Aorta (tissue), 5 donors: ENCODE measurements at regions not wholly inside any gene's neighbourhood (a gene's known extent, or its start where the extent isn't known, plus 50 kb on each side); places are given as distances from the start of the nearest gene placed in this dataset.

Experiments
- ATAC-seq: fragments of 200-7000 bp; cut with Tn5 transposase; one replicate; pipeline ENCODE4 v1.9.1; 2022; ENCODE audit warnings: moderate library complexity; ENCODE audit not compliant: low FRiP score
- DNase-seq, 2 donors: peaks; one replicate each; pipeline ENCODE4 v3.0.0-alpha.2; 2020
- H3K27ac ChIP-seq, 2 donors: one replicate each; pipeline ENCODE4 v1.5.1; 2013; ENCODE audit warnings: low read length in 2 of 2, mild to moderate bottlenecking in 2 of 2, moderate library complexity in 2 of 2, control low read depth in 1 of 2, inconsistent platforms in 1 of 2, low read depth in 1 of 2
- H3K27me3 ChIP-seq, 2 donors: one replicate each; pipeline ENCODE4 v1.6.1; 2013; ENCODE audit warnings: control low read depth in 1 of 2, low read length in 1 of 2, mild to moderate bottlenecking in 1 of 2, moderate library complexity in 1 of 2; ENCODE audit not compliant: insufficient read depth in 2 of 2, control insufficient read depth in 1 of 2
- H3K36me3 ChIP-seq, 2 donors: one replicate each; pipeline ENCODE4 v1.6.1; 2013; ENCODE audit warnings: control low read depth in 1 of 2, low read length in 1 of 2, mild to moderate bottlenecking in 1 of 2; ENCODE audit not compliant: insufficient read depth in 2 of 2, control insufficient read depth in 1 of 2
- H3K4me1 ChIP-seq, 2 donors: one replicate each; pipeline ENCODE4 v1.6.1; 2013; ENCODE audit warnings: low read length in 2 of 2, control low read depth in 1 of 2, mild to moderate bottlenecking in 1 of 2, moderate library complexity in 1 of 2; ENCODE audit not compliant: insufficient read depth in 2 of 2, control insufficient read depth in 1 of 2
- H3K4me3 ChIP-seq, 2 donors: one replicate each; pipeline ENCODE4 v1.5.1; 2013; ENCODE audit warnings: low read length in 2 of 2, control low read depth in 1 of 2, mild to moderate bottlenecking in 1 of 2
- H3K9me3 ChIP-seq: one replicate; pipeline ENCODE4 v1.6.1; 2013; ENCODE audit warnings: mild to moderate bottlenecking, low read length; ENCODE audit not compliant: control insufficient read depth
- WGBS, 2 donors: extraction: QIAGEN DNeasy Blood & Tissue Kit; methylation state at CpG; one replicate each; pipeline ENCODE4 v1.1.7; 2013; 5-methylcytosine and 5-hydroxymethylcytosine counted together
- intact Hi-C, 2 donors: fragments of 100-400 bp; cut with DNase I; formaldehyde crosslinking; loops; one replicate each; pipeline versions ENCODE4 v1.14.2 to v1.15.0; 2022
- donor health status: healthy with polysubstance abuse.
- donor health status: Bipolar disorder and iron deficiency.
- donor health status: DM: no; HTN: no; CAD: no.
- donor health status: DM: no; HTN: no; CAD: no.
- donor health status: DM: yes; HTN: yes; CAD: no.

GRCh38 chr11:97890466-97890865 is 1130.3 kb upstream of the CNTN5 start:
- no peaks in the 10 kb centered on the region for H3K27me3 ChIP-seq
- H3K4me3 ChIP-seq = no peak overlapping the region
- H3K36me3 ChIP-seq = no peaks in the 10 kb centered on the region
- no peak overlapping the region for H3K27ac ChIP-seq
- no peaks in the 10 kb centered on the region for H3K4me1 ChIP-seq
- no peaks in the 10 kb centered on the region for H3K9me3 ChIP-seq
- intact Hi-C loops = no loop called here
- DNase-seq (no peak), ATAC-seq (no peak)
- 87 to 94% methylated on average over 1 of the region's 1 CpG for WGBS, 2 donors

GRCh38 chr11:97893612-97894011 is 1127.1 kb upstream of the CNTN5 start:
- ATAC-seq (no peak), DNase-seq (no peak)
- Histone ChIP-seq H3K27ac (no peak overlapping the region), H3K4me3 (no peak overlapping the region), H3K4me1 (no peaks in the 10 kb centered on the region), H3K27me3 (no peaks in the 10 kb centered on the region), H3K9me3 (no peaks in the 10 kb centered on the region), H3K36me3 (no peaks in the 10 kb centered on the region)
- intact Hi-C loops = loop anchor here in 1 of 2 donors (2.0 kb wide), 1 partner anchor 35 kb away; no protein-coding TSS in a partner anchor
- WGBS, 2 donors = 15 to 18% methylated on average over 2 of the region's 2 CpGs

GRCh38 chr11:97894978-97895377 is 1125.8 kb upstream of the CNTN5 start:
- ATAC-seq (no peak), DNase-seq (no peak)
- intact Hi-C loops = loop anchor here in 1 of 2 donors (2.0 kb wide), 1 partner anchor 34 kb away; no protein-coding TSS in a partner anchor
- H3K4me1 ChIP-seq = no peaks in the 10 kb centered on the region
- H3K4me3 ChIP-seq = no peak overlapping the region
- 93 to 94% methylated on average over 2 of the region's 2 CpGs for WGBS, 2 donors
- H3K36me3 ChIP-seq = no peaks in the 10 kb centered on the region
- no peaks in the 10 kb centered on the region for H3K27me3 ChIP-seq
- no peak overlapping the region for H3K27ac ChIP-seq
- H3K9me3 ChIP-seq = no peaks in the 10 kb centered on the region

GRCh38 chr11:97895572-97895971 is 1125.2 kb upstream of the CNTN5 start:
- no peaks in the 10 kb centered on the region for H3K9me3 ChIP-seq
- H3K4me1 ChIP-seq = no peaks in the 10 kb centered on the region
- H3K27ac ChIP-seq = no peak overlapping the region
- no peak overlapping the region for H3K4me3 ChIP-seq
- DNase-seq (no peak), ATAC-seq (no peak)
- 88 to 90% methylated on average over 3 of the region's 3 CpGs for WGBS, 2 donors
- H3K36me3 ChIP-seq = no peaks in the 10 kb centered on the region
- intact Hi-C loops = loop anchor here in 1 of 2 donors (2.0 kb wide), 1 partner anchor 33 kb away; no protein-coding TSS in a partner anchor
- H3K27me3 ChIP-seq = no peaks in the 10 kb centered on the region

- DNase-seq = no peak
- 33 to 54% methylated on average over 1 of the region's 1 CpG for WGBS, 2 donors
- H3K9me3 ChIP-seq = no peaks in the 10 kb centered on the region
- no peaks in the 10 kb centered on the region for H3K4me1 ChIP-seq
- intact Hi-C loops = no loop called here
- H3K27me3 ChIP-seq = no peaks in the 10 kb centered on the region
- H3K27ac ChIP-seq = no peak overlapping the region
- H3K36me3 ChIP-seq = no peaks in the 10 kb centered on the region
- no peak for ATAC-seq
- no peak overlapping the region for H3K4me3 ChIP-seq
Measured at GRCh38 chr11:97902828-97903227, 1117.9 kb upstream of the CNTN5 start.

GRCh38 chr11:97905101-97905500 is 1115.6 kb upstream of the CNTN5 start:
- Histone ChIP-seq H3K27ac (no peak overlapping the region), H3K9me3 (no peaks in the 10 kb centered on the region), H3K27me3 (no peaks in the 10 kb centered on the region), H3K4me1 (no peaks in the 10 kb centered on the region), H3K36me3 (no peaks in the 10 kb centered on the region), H3K4me3 (no peak overlapping the region)
- DNase-seq (no peak), ATAC-seq (no peak)
- intact Hi-C loops = no loop called here

- Histone ChIP-seq H3K4me1 (no peaks in the 10 kb centered on the region), H3K36me3 (no peaks in the 10 kb centered on the region), H3K9me3 (no peaks in the 10 kb centered on the region), H3K4me3 (no peak overlapping the region), H3K27ac (no peak overlapping the region), H3K27me3 (no peaks in the 10 kb centered on the region)
- no peak for ATAC-seq
- DNase-seq = no peak
- intact Hi-C loops = no loop called here
- WGBS, 2 donors = 95 to 97% methylated on average over 1 of the region's 1 CpG
Measured at GRCh38 chr11:97905671-97906070, 1115.1 kb upstream of the CNTN5 start.

GRCh38 chr11:97908354-97908753 is 1112.4 kb upstream of the CNTN5 start:
- ATAC-seq (no peak), DNase-seq (peak in 1 of 2 donors; percentile 15)
- Histone ChIP-seq H3K4me1 (no peaks in the 10 kb centered on the region), H3K27ac (no peak overlapping the region), H3K27me3 (no peaks in the 10 kb centered on the region), H3K4me3 (no peak overlapping the region), H3K9me3 (no peaks in the 10 kb centered on the region), H3K36me3 (no peaks in the 10 kb centered on the region)
- WGBS, 2 donors = 79 to 89% methylated on average over 5 of the region's 5 CpGs
- intact Hi-C loops = no loop called here

- WGBS, 2 donors = 36 to 38% methylated on average over 7 of the region's 7 CpGs
- Histone ChIP-seq H3K9me3 (no peaks in the 10 kb centered on the region), H3K36me3 (no peaks in the 10 kb centered on the region), H3K27me3 (no peaks in the 10 kb centered on the region), H3K4me3 (no peak overlapping the region), H3K27ac (no peak overlapping the region), H3K4me1 (no peaks in the 10 kb centered on the region)
- DNase-seq (no peak), ATAC-seq (no peak)
- intact Hi-C loops = no loop called here
Measured at GRCh38 chr11:97909614-97910399, 1110.9 kb upstream of the CNTN5 start.
